ENCODE measurements at regions not wholly inside any gene's neighbourhood (a gene's known extent, or its start where the extent isn't known, plus 50 kb on each side); places are given as distances from the start of the nearest gene placed in this dataset.

DNA sequence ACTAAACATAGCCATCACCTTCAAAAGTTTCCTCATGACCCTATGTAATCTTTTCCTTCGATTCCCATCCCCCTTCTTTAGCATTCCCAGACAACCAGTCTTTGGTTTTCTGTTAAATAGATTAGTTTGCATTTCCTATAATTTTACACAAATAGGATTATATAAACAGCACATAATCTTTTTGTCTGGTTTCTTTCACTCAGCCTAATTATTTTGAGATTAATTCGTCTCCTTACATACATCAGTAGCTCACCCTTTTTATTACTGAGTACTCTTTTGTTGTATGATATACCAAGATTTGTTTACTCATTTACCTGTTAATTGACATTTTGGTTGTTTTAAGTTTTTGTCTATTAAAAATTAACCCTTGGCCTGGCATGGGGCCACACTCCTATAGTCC lies 354.7 kb upstream of the CHRM2 start (continued):
- TF ChIP-seq NRF1 (IDR thresholded peaks at IDR 0.05; ENCODE audit: low read depth, low read length) (no peak), TAF1 (IDR thresholded peaks at IDR 0.05; ENCODE audit: low read depth, low read length) (no peak), KDM4A (IDR thresholded peaks at IDR 0.05; ENCODE audit: low read depth, low read length, severe bottlenecking) (no peak)
- TF ChIP-seq, protein P1, sequence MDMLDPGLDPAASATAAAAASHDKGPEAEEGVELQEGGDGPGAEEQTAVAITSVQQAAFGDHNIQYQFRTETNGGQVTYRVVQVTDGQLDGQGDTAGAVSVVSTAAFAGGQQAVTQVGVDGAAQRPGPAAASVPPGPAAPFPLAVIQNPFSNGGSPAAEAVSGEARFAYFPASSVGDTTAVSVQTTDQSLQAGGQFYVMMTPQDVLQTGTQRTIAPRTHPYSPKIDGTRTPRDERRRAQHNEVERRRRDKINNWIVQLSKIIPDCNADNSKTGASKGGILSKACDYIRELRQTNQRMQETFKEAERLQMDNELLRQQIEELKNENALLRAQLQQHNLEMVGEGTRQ (IDR thresholded peaks at IDR 0.05; ENCODE audit: low read length) = no peak
